ENCODE measurements at regions not wholly inside any gene's neighbourhood (a gene's known extent, or its start where the extent isn't known, plus 50 kb on each side); places are given as distances from the start of the nearest gene placed in this dataset.

- H3K36me3 ChIP-seq: no peaks in the 10 kb centered on the region
- H3K9me3 ChIP-seq: no peaks in the 10 kb centered on the region
- no peak overlapping the region for H3K4me3 ChIP-seq (ENCODE audit: low read depth, low read length)
- no peaks in the 10 kb centered on the region for H3K4me1 ChIP-seq
- DNase-seq: no peak
- TF ChIP-seq CTCF (IDR thresholded peaks at IDR 0.05; ENCODE audit: low read depth, low read length): no peak
- no peaks in the 10 kb centered on the region for H3K27me3 ChIP-seq
Measured at GRCh38 chr11:29682856-29683255, 334.0 kb downstream of the KCNA4 start.

GRCh38 chr11:29679996-29680395 lies 336.8 kb downstream of the KCNA4 start:
- DNase-seq: no peak

GRCh38 chr11:29676993-29677392 lies 339.8 kb downstream of the KCNA4 start:
- no peak for TF ChIP-seq CTCF (IDR thresholded peaks at IDR 0.05; ENCODE audit: low read depth, low read length)
- Histone ChIP-seq H3K36me3 (no peaks in the 10 kb centered on the region), H3K4me1 (no peaks in the 10 kb centered on the region), H3K27me3 (no peaks in the 10 kb centered on the region), H3K9me3 (no peaks in the 10 kb centered on the region), H3K4me3 (ENCODE audit: low read depth, low read length) (no peak overlapping the region)
- DNase-seq: no peak

More at GRCh38 chr11:29679996-29680395, 336.8 kb downstream of the KCNA4 start:
- Histone ChIP-seq H3K4me3 (ENCODE audit: low read depth, low read length) (no peak overlapping the region), H3K4me1 (no peaks in the 10 kb centered on the region), H3K36me3 (no peaks in the 10 kb centered on the region), H3K27me3 (no peaks in the 10 kb centered on the region), H3K9me3 (no peaks in the 10 kb centered on the region)
- TF ChIP-seq CTCF (IDR thresholded peaks at IDR 0.05; ENCODE audit: low read depth, low read length): no peak

GRCh38 chr11:29669310-29669709 lies 347.5 kb downstream of the KCNA4 start:
- no peaks in the 10 kb centered on the region for H3K4me1 ChIP-seq
- H3K9me3 ChIP-seq: no peaks in the 10 kb centered on the region
- no peaks in the 10 kb centered on the region for H3K36me3 ChIP-seq
- no peak overlapping the region for H3K4me3 ChIP-seq (ENCODE audit: low read depth, low read length)
- no peak for TF ChIP-seq CTCF (IDR thresholded peaks at IDR 0.05; ENCODE audit: low read depth, low read length)
- no peaks in the 10 kb centered on the region for H3K27me3 ChIP-seq
- DNase-seq: no peak

GRCh38 chr11:29657709-29658108 lies 359.1 kb downstream of the KCNA4 start:
- DNase-seq: no peak
- Histone ChIP-seq H3K4me3 (ENCODE audit: low read depth, low read length) (no peak overlapping the region), H3K4me1 (no peaks in the 10 kb centered on the region), H3K9me3 (no peaks in the 10 kb centered on the region), H3K27me3 (no peaks in the 10 kb centered on the region), H3K36me3 (no peaks in the 10 kb centered on the region)
- no peak for TF ChIP-seq CTCF (IDR thresholded peaks at IDR 0.05; ENCODE audit: low read depth, low read length)

- DNase-seq: no peak
- Histone ChIP-seq H3K4me1 (no peaks in the 10 kb centered on the region), H3K4me3 (ENCODE audit: low read depth, low read length) (no peak overlapping the region), H3K36me3 (no peaks in the 10 kb centered on the region), H3K27me3 (no peaks in the 10 kb centered on the region), H3K9me3 (no peaks in the 10 kb centered on the region)
- TF ChIP-seq CTCF (IDR thresholded peaks at IDR 0.05; ENCODE audit: low read depth, low read length): no peak
Measured at GRCh38 chr11:29656597-29656996, 360.2 kb downstream of the KCNA4 start.

All from BE2C (cell line).